Right atrium auricular region (tissue), 2 donors: ENCODE measurements at regions not wholly inside any gene's neighbourhood (a gene's known extent, or its start where the extent isn't known, plus 50 kb on each side); places are given as distances from the start of the nearest gene placed in this dataset.

Experiments
- DNase-seq: peaks from one replicate; pipeline ENCODE4 v3.0.0-alpha.2; 2019; ENCODE audit warnings: low spot score
- H3K27ac ChIP-seq, 2 donors: fragments of 200-600 bp; sonication (generic); 1 replicate in 1 of 2; 2 replicates in 1 of 2; pipeline ENCODE4 v1.5.1; 2016 to 2019
- H3K27me3 ChIP-seq, 2 donors: fragments of 200-600 bp; sonication (generic); one replicate each; pipeline versions ENCODE4 v1.5.1 to v1.6.0; 2017 to 2019
- H3K36me3 ChIP-seq: fragments of 200-600 bp; sonication (generic); one replicate; pipeline ENCODE4 v1.5.1; 2016
- H3K4me1 ChIP-seq, 2 donors: fragments of 200-600 bp; sonication (generic); one replicate each; pipeline versions ENCODE4 v1.5.1 to v1.6.0; 2017 to 2019
- H3K4me3 ChIP-seq, 2 donors: fragments of 200-600 bp; sonication (generic); 1 replicate in 1 of 2; 2 replicates in 1 of 2; pipeline ENCODE4 v1.5.1; 2017 to 2019; ENCODE audit warnings: mild to moderate bottlenecking in 1 of 2, moderate library complexity in 1 of 2
- H3K9me3 ChIP-seq, 2 donors: fragments of 200-600 bp; sonication (generic); one replicate each; pipeline ENCODE4 v1.5.1; 2019
- TF ChIP-seq, protein P1 (sequence below), 2 donors: fragments of 200-600 bp; sonication (generic); IDR thresholded peaks; one replicate each; pipeline ENCODE4 v1.5.1; 2019; ENCODE audit warnings: antibody characterized with exemption in 2 of 2

DNA sequence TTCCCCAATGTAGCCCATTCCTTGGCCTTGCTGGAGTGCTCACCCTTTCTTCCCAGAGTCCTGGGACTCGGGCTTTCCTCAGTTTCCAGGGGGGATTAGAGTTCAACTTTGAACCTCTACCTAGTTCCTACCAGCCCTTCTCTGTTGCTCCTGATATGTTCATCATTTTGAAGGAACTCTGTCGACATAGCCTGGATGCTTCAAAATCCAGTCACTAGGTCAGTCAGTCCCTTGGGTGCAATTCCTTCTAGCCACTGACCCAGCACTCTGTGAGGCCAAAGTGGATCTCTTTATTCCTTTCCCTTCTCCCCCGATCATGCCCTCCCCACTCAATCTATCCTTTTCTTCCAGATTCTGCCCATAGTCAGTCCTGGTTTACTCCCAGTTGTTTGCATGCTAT lies 72.3 kb upstream of the TMCC3 start:
- TF ChIP-seq, protein P1, sequence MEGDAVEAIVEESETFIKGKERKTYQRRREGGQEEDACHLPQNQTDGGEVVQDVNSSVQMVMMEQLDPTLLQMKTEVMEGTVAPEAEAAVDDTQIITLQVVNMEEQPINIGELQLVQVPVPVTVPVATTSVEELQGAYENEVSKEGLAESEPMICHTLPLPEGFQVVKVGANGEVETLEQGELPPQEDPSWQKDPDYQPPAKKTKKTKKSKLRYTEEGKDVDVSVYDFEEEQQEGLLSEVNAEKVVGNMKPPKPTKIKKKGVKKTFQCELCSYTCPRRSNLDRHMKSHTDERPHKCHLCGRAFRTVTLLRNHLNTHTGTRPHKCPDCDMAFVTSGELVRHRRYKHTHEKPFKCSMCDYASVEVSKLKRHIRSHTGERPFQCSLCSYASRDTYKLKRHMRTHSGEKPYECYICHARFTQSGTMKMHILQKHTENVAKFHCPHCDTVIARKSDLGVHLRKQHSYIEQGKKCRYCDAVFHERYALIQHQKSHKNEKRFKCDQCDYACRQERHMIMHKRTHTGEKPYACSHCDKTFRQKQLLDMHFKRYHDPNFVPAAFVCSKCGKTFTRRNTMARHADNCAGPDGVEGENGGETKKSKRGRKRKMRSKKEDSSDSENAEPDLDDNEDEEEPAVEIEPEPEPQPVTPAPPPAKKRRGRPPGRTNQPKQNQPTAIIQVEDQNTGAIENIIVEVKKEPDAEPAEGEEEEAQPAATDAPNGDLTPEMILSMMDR (IDR thresholded peaks at IDR 0.05): no peak
- no peak for DNase-seq
- Histone ChIP-seq H3K27me3 (no peaks in the 10 kb centered on the region), H3K27ac (no peak overlapping the region), H3K36me3 (no peaks in the 10 kb centered on the region), H3K4me3 (no peak overlapping the region), H3K4me1 (no peaks in the 10 kb centered on the region), H3K9me3 (no peaks in the 10 kb centered on the region)

DNA sequence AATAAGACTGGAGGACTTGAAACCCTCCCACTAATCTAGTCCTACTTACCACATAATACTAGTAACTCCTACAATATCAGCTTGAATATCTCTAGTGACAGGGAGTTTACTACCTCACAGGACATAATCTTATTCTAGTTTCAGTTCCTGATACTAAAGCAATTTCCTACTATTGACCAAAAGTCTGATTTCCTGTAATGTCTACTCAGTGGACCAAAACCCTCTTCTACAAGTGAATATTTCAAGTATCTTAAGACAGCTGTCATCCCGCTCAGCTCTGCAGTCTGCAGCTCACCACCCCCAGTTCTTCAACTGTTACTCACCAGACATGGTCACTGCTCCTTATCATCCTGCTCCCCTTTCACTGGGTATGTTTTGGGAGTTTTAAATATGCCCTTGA lies 70.8 kb upstream of the TMCC3 start:
- TF ChIP-seq, protein P1 (IDR thresholded peaks at IDR 0.05): no peak
- no peak for DNase-seq
- Histone ChIP-seq H3K27ac (no peak overlapping the region), H3K36me3 (no peaks in the 10 kb centered on the region), H3K4me1 (no peaks in the 10 kb centered on the region), H3K4me3 (no peak overlapping the region), H3K27me3 (no peaks in the 10 kb centered on the region), H3K9me3 (no peaks in the 10 kb centered on the region)

DNA sequence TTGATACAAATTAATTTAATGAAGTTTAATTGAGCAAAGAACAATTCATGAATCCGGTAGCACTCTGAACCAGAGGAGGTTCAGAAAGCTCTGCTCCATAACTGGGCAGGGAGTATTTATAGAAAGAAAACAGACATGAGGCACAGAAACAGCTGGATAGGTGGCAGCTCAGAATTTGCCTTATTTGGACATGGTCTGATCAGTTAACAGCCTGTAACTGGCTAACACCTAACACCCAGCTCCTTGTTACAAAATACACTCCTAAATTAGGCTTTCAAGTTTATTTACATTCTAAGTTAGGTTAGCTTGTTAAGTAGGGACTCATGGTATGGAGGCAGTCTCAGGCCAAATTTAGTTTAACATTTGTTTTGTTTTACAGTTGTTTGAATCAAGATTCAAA lies 67.8 kb upstream of the TMCC3 start:
- no peak for DNase-seq
- Histone ChIP-seq H3K36me3 (no peaks in the 10 kb centered on the region), H3K27me3 (no peaks in the 10 kb centered on the region), H3K9me3 (no peaks in the 10 kb centered on the region), H3K27ac (no peak overlapping the region), H3K4me3 (no peak overlapping the region), H3K4me1 (no peaks in the 10 kb centered on the region)
- TF ChIP-seq, protein P1 (IDR thresholded peaks at IDR 0.05): no peak

DNA sequence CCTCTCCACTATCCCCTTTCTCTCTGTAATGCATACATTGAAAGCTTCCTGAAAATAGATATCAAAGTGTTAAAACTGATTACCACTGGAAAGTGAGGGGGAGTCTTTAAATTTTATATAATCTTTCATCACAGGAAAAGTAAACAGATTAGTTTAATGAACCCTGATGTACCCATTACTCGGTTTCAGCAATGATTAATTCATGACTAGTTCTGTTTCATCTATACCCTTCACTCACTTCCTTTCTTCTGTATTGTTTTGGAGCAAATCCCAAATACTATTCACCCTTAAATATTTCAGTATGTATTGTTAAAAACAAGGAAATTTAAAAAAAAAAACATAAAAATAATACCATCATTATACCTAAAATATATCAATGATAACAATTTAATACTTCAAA lies 67.3 kb upstream of the TMCC3 start:
- Histone ChIP-seq H3K4me3 (no peak overlapping the region), H3K27me3 (no peaks in the 10 kb centered on the region), H3K27ac (no peak overlapping the region), H3K4me1 (no peaks in the 10 kb centered on the region), H3K36me3 (no peaks in the 10 kb centered on the region), H3K9me3 (no peaks in the 10 kb centered on the region)
- DNase-seq: no peak
- TF ChIP-seq, protein P1 (IDR thresholded peaks at IDR 0.05): no peak

DNA sequence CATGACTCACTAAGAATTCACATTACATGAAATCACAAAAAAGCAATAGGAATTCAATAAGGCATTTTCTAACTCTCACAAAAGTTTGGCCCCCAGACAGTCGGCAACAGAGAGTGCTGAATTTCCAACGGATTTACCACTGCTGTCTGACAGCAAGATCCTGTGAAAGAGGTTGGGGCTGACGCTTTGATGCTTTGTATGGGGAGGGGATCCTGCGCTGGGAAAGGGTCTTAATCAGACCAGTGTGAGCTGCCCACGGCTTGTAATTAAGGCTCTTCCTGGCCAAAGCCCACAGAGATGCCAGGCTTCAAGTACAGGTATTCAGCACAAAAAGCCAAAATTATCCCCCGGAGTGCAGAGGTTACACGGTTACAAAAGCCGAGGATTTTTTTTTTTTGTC lies 66.8 kb upstream of the TMCC3 start:
- no peak overlapping the region for H3K4me3 ChIP-seq
- no peak overlapping the region for H3K27ac ChIP-seq

DNA sequence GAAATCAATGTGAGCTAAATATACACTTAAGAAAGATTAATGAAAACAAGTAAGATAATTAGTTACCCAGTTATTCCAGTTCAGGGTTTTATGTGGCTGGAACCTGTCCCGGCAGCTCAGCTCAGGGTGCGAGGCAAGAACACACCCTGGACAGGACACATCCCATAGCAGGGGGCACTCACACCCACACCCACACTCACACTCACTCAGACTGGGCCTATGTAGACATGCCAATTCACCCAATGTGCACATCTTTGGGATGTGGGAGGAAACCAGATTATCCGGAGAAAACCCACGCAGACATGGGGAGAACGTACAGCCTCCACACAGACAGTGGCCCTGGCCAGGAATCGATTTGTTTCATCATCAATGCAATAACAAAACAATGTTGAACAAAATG lies 66.0 kb upstream of the TMCC3 start:
- TF ChIP-seq, protein P1 (IDR thresholded peaks at IDR 0.05): no peak
- no peaks in the 10 kb centered on the region for H3K27me3 ChIP-seq
- no peak overlapping the region for H3K27ac ChIP-seq
- no peak for DNase-seq
- H3K4me3 ChIP-seq: no peak overlapping the region
- H3K36me3 ChIP-seq: no peaks in the 10 kb centered on the region
- H3K4me1 ChIP-seq: no peaks in the 10 kb centered on the region
- H3K9me3 ChIP-seq: no peaks in the 10 kb centered on the region

More for the DNA sequence above, 66.8 kb upstream of the TMCC3 start:
- H3K4me1 ChIP-seq: no peaks in the 10 kb centered on the region
- DNase-seq: no peak
- TF ChIP-seq, protein P1 (IDR thresholded peaks at IDR 0.05): no peak
- no peaks in the 10 kb centered on the region for H3K36me3 ChIP-seq
- no peaks in the 10 kb centered on the region for H3K9me3 ChIP-seq
- H3K27me3 ChIP-seq: no peaks in the 10 kb centered on the region
